ENCODE measurements at regions not wholly inside any gene's neighbourhood (a gene's known extent, or its start where the extent isn't known, plus 50 kb on each side); places are given as distances from the start of the nearest gene placed in this dataset.
"Not testable (repeated sequence)": the region's sequence is repeated elsewhere in the genome, so short reads cannot be mapped to it uniquely, and the experiment has no call there.

DNA sequence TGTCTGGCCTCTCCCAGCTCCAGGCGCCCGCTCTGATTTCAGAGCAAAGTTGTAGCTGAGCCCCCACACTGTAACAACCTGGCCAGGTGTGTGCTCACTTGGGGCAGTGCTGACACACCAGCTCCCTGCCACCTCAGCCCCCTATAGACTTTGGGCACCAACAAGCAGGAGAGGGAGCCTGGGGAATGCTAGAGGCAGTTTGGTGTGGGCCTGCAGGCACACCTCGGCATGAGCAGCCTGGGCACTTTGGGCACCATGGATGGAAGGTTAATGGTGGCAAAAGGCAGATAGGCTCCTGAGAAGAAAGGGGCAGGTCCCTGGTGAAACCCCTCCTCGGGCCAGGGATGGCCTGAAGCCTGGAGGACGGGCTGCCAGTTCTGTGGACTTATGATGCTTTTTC is 212.7 kb upstream of the GNAI1 start:
- TF ChIP-seq POLR2AphosphoS5 (IDR thresholded peaks at IDR 0.05) (no peak), POLR2A (IDR thresholded peaks at IDR 0.05) (no peak)
- Histone ChIP-seq H3K27ac (no peak overlapping the region), H3K36me3 (no peaks in the 10 kb centered on the region), H3K4me1 (replicated peaks) (no peaks in the 10 kb centered on the region), H3K27me3 (replicated peaks; ENCODE audit: insufficient read depth) (no peaks in the 10 kb centered on the region), H3K4me3 (no peak overlapping the region), H3K9me3 (no peaks in the 10 kb centered on the region)
- WGBS: 94% methylated on average over 4 of the region's 5 CpGs
- no peak for DNase-seq (ENCODE audit: low spot score)
- intact Hi-C loops (cut with DNase I): no loop called here

- H3K4me3 ChIP-seq; intact Hi-C loops (cut with DNase I); H3K27ac ChIP-seq; H3K36me3 ChIP-seq; H3K27me3 ChIP-seq (replicated peaks; ENCODE audit: insufficient read depth); DNase-seq (ENCODE audit: low spot score); H3K4me1 ChIP-seq (replicated peaks); H3K9me3 ChIP-seq: not testable (repeated sequence)
- 83% methylated on average over 2 of the region's 2 CpGs for WGBS
These were observed 216.0 kb upstream of the GNAI1 start for GRCh38 chr7:79918632-79919031.

DNA sequence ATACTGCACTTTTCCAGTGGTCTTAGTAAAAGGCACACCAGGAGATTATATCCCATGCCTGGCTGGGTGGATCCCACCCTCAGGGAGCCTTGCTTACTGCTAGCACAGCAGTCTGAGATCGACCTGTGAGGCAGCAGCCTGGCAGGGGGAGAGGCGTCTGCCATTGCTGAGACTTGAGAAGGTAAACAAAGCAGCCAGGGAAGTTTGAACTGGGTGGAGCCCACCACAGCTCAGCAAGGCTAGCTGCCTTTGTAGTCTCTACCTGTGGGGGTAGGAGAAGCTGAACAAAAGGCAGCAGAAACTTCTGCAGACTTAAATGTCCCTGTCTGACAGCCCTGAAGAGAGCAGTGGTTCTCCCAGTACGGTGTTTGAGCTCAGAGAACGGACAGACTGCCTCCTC is 219.3 kb upstream of the GNAI1 start:
- intact Hi-C loops (cut with DNase I); H3K27ac ChIP-seq; H3K4me3 ChIP-seq; DNase-seq (ENCODE audit: low spot score); H3K4me1 ChIP-seq (replicated peaks); H3K27me3 ChIP-seq (replicated peaks; ENCODE audit: insufficient read depth); H3K9me3 ChIP-seq; H3K36me3 ChIP-seq: not testable (repeated sequence)
- 85% methylated on average over 4 of the region's 4 CpGs for WGBS

DNA sequence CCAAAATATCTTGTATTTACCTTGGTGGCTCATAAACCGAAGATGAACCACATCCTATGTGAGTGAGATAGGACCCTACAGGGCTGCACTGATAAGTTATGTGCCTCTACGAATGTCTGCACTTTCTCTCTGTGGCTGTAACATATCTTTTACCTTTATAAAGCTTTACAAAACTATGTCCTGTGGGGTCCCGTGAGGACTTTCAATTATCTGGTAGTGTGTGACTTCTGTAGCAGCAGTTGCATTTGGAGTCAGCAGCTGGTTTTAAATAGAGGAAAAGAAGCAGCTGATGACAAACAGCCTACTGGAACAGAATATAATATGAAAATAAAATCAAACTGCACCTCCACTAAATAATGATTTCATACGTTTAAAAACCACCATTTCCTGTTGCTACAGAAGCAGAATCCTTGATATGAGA is 222.4 kb upstream of the GNAI1 start:
- H3K36me3 ChIP-seq: no peaks in the 10 kb centered on the region
- no peaks in the 10 kb centered on the region for H3K9me3 ChIP-seq
- no peak for DNase-seq (ENCODE audit: low spot score)
- H3K27me3 ChIP-seq (replicated peaks; ENCODE audit: insufficient read depth): no peaks in the 10 kb centered on the region
- 47% methylated on average over 4 of the region's 4 CpGs for WGBS
- no peak overlapping the region for H3K27ac ChIP-seq
- H3K4me1 ChIP-seq (replicated peaks): no peaks in the 10 kb centered on the region
- intact Hi-C loops (cut with DNase I): no loop called here
- no peak for TF ChIP-seq POLR2A (IDR thresholded peaks at IDR 0.05)
- TF ChIP-seq, protein P1, sequence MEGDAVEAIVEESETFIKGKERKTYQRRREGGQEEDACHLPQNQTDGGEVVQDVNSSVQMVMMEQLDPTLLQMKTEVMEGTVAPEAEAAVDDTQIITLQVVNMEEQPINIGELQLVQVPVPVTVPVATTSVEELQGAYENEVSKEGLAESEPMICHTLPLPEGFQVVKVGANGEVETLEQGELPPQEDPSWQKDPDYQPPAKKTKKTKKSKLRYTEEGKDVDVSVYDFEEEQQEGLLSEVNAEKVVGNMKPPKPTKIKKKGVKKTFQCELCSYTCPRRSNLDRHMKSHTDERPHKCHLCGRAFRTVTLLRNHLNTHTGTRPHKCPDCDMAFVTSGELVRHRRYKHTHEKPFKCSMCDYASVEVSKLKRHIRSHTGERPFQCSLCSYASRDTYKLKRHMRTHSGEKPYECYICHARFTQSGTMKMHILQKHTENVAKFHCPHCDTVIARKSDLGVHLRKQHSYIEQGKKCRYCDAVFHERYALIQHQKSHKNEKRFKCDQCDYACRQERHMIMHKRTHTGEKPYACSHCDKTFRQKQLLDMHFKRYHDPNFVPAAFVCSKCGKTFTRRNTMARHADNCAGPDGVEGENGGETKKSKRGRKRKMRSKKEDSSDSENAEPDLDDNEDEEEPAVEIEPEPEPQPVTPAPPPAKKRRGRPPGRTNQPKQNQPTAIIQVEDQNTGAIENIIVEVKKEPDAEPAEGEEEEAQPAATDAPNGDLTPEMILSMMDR (IDR thresholded peaks at IDR 0.05): no peak
- no peak for TF ChIP-seq POLR2AphosphoS5 (IDR thresholded peaks at IDR 0.05)
- H3K4me3 ChIP-seq: no peak overlapping the region

GRCh38 chr7:79911420-79911819 is 223.2 kb upstream of the GNAI1 start:
- H3K27me3 ChIP-seq (replicated peaks; ENCODE audit: insufficient read depth): no peaks in the 10 kb centered on the region
- TF ChIP-seq, protein P1 (IDR thresholded peaks at IDR 0.05): no peak
- TF ChIP-seq POLR2A (IDR thresholded peaks at IDR 0.05) (no peak), POLR2AphosphoS5 (IDR thresholded peaks at IDR 0.05) (no peak)
- DNase-seq (ENCODE audit: low spot score): no peak
- intact Hi-C loops (cut with DNase I): no loop called here
- no peaks in the 10 kb centered on the region for H3K4me1 ChIP-seq (replicated peaks)
- H3K9me3 ChIP-seq: no peaks in the 10 kb centered on the region
- H3K36me3 ChIP-seq: no peaks in the 10 kb centered on the region
- WGBS: 86% methylated on average over 3 of the region's 3 CpGs
- no peak overlapping the region for H3K4me3 ChIP-seq
- no peak overlapping the region for H3K27ac ChIP-seq

DNA sequence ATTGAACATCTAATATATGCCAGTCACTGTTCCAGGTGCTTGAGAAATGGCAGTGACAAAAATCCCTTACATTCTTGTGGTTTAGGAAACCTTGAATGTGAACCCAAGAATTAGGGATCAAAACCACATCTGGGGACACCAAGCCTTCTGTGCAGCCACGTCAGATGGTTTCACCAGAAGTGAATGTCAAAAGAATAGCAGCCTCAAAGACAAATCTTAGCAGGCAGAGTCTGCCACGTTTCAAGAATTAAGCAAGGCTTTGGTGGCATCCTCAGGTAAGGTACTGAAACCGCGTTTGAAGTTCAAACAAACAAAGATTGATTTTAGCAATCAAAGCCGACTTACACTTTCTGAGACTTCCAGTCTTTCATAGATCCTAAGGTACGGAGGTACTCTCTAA is 225.5 kb upstream of the GNAI1 start:
- Histone ChIP-seq H3K27ac (no peak overlapping the region), H3K4me3 (no peak overlapping the region), H3K4me1 (replicated peaks) (no peaks in the 10 kb centered on the region), H3K27me3 (replicated peaks; ENCODE audit: insufficient read depth) (no peaks in the 10 kb centered on the region), H3K36me3 (no peaks in the 10 kb centered on the region), H3K9me3 (no peaks in the 10 kb centered on the region)
- DNase-seq (ENCODE audit: low spot score): no peak
- no peak for TF ChIP-seq POLR2AphosphoS5 (IDR thresholded peaks at IDR 0.05)
- TF ChIP-seq POLR2A (IDR thresholded peaks at IDR 0.05): no peak
- TF ChIP-seq, protein P1 (IDR thresholded peaks at IDR 0.05): no peak
- intact Hi-C loops (cut with DNase I): no loop called here
- WGBS: 76% methylated on average over 6 of the region's 6 CpGs

Measured in prostate gland (tissue), 2 donors.